Sciatic nerve (tissue), 2 donors: ENCODE measurements at regions not wholly inside any gene's neighbourhood (a gene's known extent, or its start where the extent isn't known, plus 50 kb on each side); places are given as distances from the start of the nearest gene placed in this dataset.

Source experiments
- ATAC-seq: fragments of 200-7000 bp; cut with Tn5 transposase; one replicate; pipeline ENCODE4 v1.9.1; 2020; ENCODE audit warnings: mild to moderate bottlenecking, moderate library complexity
- DNase-seq: peaks from one replicate; pipeline ENCODE4 v3.0.0-alpha.2; 2020; ENCODE audit warnings: low spot score
- intact Hi-C: fragments of 100-400 bp; cut with DNase I; formaldehyde crosslinking; loops from one replicate; pipeline ENCODE4 v1.14.2; 2022
- donor health status: DM: no; HTN: no; CAD: no.
- donor health status: DM: no; HTN: no; CAD: no.

- DNase-seq (no peak), ATAC-seq (no peak)
- intact Hi-C loops = no loop called here
Observed at GRCh38 chr15:97076011-97076410, 745.5 kb downstream of the NR2F2 start.

- intact Hi-C loops = no loop called here
- no peak for ATAC-seq
- no peak for DNase-seq
Observed at GRCh38 chr15:97077975-97078374, 747.5 kb downstream of the NR2F2 start.

- intact Hi-C loops = no loop called here
- ATAC-seq = no peak
- DNase-seq = no peak
Observed at GRCh38 chr15:97078591-97078990, 748.1 kb downstream of the NR2F2 start.

- intact Hi-C loops = no loop called here
- ATAC-seq = no peak
- no peak for DNase-seq
Observed at GRCh38 chr15:97081666-97082226, 751.2 kb downstream of the NR2F2 start.

- intact Hi-C loops = no loop called here
- no peak for ATAC-seq
- no peak for DNase-seq
Observed at GRCh38 chr15:97082830-97083229, 752.3 kb downstream of the NR2F2 start.

GRCh38 chr15:97084650-97085049 is 754.1 kb downstream of the NR2F2 start:
- intact Hi-C loops = no loop called here
- ATAC-seq = peak; percentile 49

GRCh38 chr15:97085731-97086130 is 755.2 kb downstream of the NR2F2 start:
- intact Hi-C loops = no loop called here
- ATAC-seq = no peak
- DNase-seq = no peak

More at GRCh38 chr15:97084650-97085049, 754.1 kb downstream of the NR2F2 start:
- DNase-seq = no peak

- DNase-seq (no peak), ATAC-seq (no peak)
- intact Hi-C loops = no loop called here
Observed at GRCh38 chr15:97087006-97087741, 756.7 kb downstream of the NR2F2 start.

GRCh38 chr15:97091093-97091492 is 760.6 kb downstream of the NR2F2 start:
- DNase-seq (no peak), ATAC-seq (no peak)
- intact Hi-C loops = no loop called here

- intact Hi-C loops = no loop called here
- ATAC-seq = no peak
- no peak for DNase-seq
Observed at GRCh38 chr15:97092656-97093055, 762.2 kb downstream of the NR2F2 start.

GRCh38 chr15:97096303-97096835 is 765.9 kb downstream of the NR2F2 start:
- no peak for ATAC-seq
- intact Hi-C loops = no loop called here
- no peak for DNase-seq

- intact Hi-C loops = no loop called here
- ATAC-seq = no peak
- no peak for DNase-seq
Observed at GRCh38 chr15:97099040-97099439, 768.5 kb downstream of the NR2F2 start.

- intact Hi-C loops = no loop called here
- ATAC-seq (no peak), DNase-seq (no peak)
Observed at GRCh38 chr15:97101572-97101971, 771.1 kb downstream of the NR2F2 start.

- no peak for DNase-seq
- ATAC-seq = no peak
- intact Hi-C loops = no loop called here
Observed at GRCh38 chr15:97114900-97115760, 784.6 kb downstream of the NR2F2 start.

- intact Hi-C loops = no loop called here
- no peak for ATAC-seq
- DNase-seq = no peak
Observed at GRCh38 chr15:97115761-97116070, 785.2 kb downstream of the NR2F2 start.

- intact Hi-C loops = no loop called here
- DNase-seq (no peak), ATAC-seq (no peak)
Observed at GRCh38 chr15:97124790-97125189, 794.3 kb downstream of the NR2F2 start.

GRCh38 chr15:97126553-97127233 is 796.2 kb downstream of the NR2F2 start:
- ATAC-seq (no peak), DNase-seq (no peak)
- intact Hi-C loops = no loop called here

GRCh38 chr15:97129674-97130073 is 799.2 kb downstream of the NR2F2 start:
- ATAC-seq = no peak
- no peak for DNase-seq
- intact Hi-C loops = no loop called here

- intact Hi-C loops = no loop called here
- DNase-seq = no peak
- no peak for ATAC-seq
Observed at GRCh38 chr15:97140216-97140615, 809.7 kb downstream of the NR2F2 start.
